K562 (cell line): ENCODE measurements at regions not wholly inside any gene's neighbourhood (a gene's known extent, or its start where the extent isn't known, plus 50 kb on each side); places are given as distances from the start of the nearest gene placed in this dataset.

Experiments used
- ATAC-seq: fragments of 200-7000 bp; cut with Tn5 transposase; 3 replicates; pipeline ENCODE4 v1.9.1; 2020; ENCODE audit warnings: moderate library complexity
- BruUV-seq: library from RNA; stranded (reverse); fragments of 400-500 nt; replicated peaks from 2 replicates; lab custom pipeline; 2021; lab: Mats Ljungman, UMichigan
- CTCF ChIA-PET: fragments of 300-600 bp; formaldehyde crosslinking; extraction: SDS; loops from one replicate; lab custom pipeline; 2021; ENCODE audit warnings: low intra/inter-chr PET ratio; lab: Yijun Ruan, JAX
- POLR2A ChIA-PET: fragments of 300-600, 350-650 bp; sonication (Branson Sonifier 250); formaldehyde crosslinking; extraction: SDS; loops from one replicate; lab custom pipeline; 2021; ENCODE audit warnings: antibody characterized with exemption, inconsistent platforms; lab: Yijun Ruan, JAX
- DNase-seq, 4 experiments: peaks; one replicate each; pipeline versions ENCODE4 v3.0.0 to v3.0.0-alpha.2; 2011 to 2018; ENCODE audit warnings: low spot score in 3 of 4, mixed read lengths in 3 of 4; ENCODE audit errors: extremely low read depth in 1 of 4
- FAIRE-seq: peaks from 2 replicates; lab custom pipeline; 2011; peaks lifted over from hg19 to GRCh38; lab: Jason Lieb, UNC
- H2AFZ ChIP-seq: 2 replicates; pipeline ENCODE4 v1.6.0; 2011; ENCODE audit warnings: low read depth, low read length, control low read depth, inconsistent platforms
- H3K27ac ChIP-seq: fragments of 200-600 bp; 3 replicates; pipeline ENCODE4 v1.8.0; 2011; ENCODE audit warnings: low read depth, mild to moderate bottlenecking, control low read depth, inconsistent platforms, low read length, moderate library complexity, mixed read lengths; ENCODE audit errors: extremely low read depth
- H3K27me3 ChIP-seq, 2 experiments: fragments of 300-600 bp in 1 of 2; 2 replicates in 1 of 2; 3 replicates in 1 of 2; pipeline versions ENCODE4 v1.6.0 to v1.8.0; 2011; ENCODE audit warnings: inconsistent platforms in 2 of 2, low read length in 2 of 2, mild to moderate bottlenecking in 1 of 2, mixed read lengths in 1 of 2, moderate library complexity in 1 of 2; ENCODE audit not compliant: control insufficient read depth in 2 of 2, insufficient read depth in 2 of 2
- H3K36me3 ChIP-seq: fragments of 300-600 bp; 3 replicates; pipeline ENCODE4 v1.8.0; 2011; ENCODE audit warnings: mild to moderate bottlenecking, low read length, inconsistent platforms; ENCODE audit not compliant: control insufficient read depth, insufficient read depth
- H3K4me1 ChIP-seq, 2 experiments: fragments of 200-600 bp in 1 of 2; replicated peaks in 1 of 2; 2 replicates in 1 of 2; 3 replicates in 1 of 2; pipeline versions ENCODE4 v1.5.1 to v1.8.0; 2011; ENCODE audit warnings: inconsistent platforms in 2 of 2, low read length in 2 of 2, mild to moderate bottlenecking in 1 of 2, mixed read lengths in 1 of 2, moderate library complexity in 1 of 2; ENCODE audit not compliant: control insufficient read depth in 2 of 2, insufficient read depth in 2 of 2
- H3K4me2 ChIP-seq: 2 replicates; pipeline ENCODE4 v1.6.1; 2011; ENCODE audit warnings: low read length, control low read depth, inconsistent platforms, mixed read lengths; ENCODE audit not compliant: insufficient read depth
- H3K4me3 ChIP-seq: fragments of 200-600 bp; sonication (generic), shearing (Covaris generic); 2 replicates; pipeline ENCODE4 v1.5.1; 2016; ENCODE audit warnings: control low read depth, inconsistent platforms
- H3K79me2 ChIP-seq: fragments of 200-600 bp; 3 replicates; pipeline ENCODE4 v1.8.0; 2011; ENCODE audit warnings: low read length, inconsistent platforms; ENCODE audit not compliant: control insufficient read depth, insufficient read depth
- H3K9ac ChIP-seq, 2 experiments: 2 replicates each; pipeline versions ENCODE4 v1.6.0 to v1.6.1; 2011; ENCODE audit warnings: low read depth in 2 of 2, low read length in 2 of 2, control low read depth in 1 of 2, inconsistent platforms in 1 of 2, mild to moderate bottlenecking in 1 of 2, mixed read lengths in 1 of 2; ENCODE audit not compliant: insufficient read depth in 1 of 2
- H3K9me1 ChIP-seq: one replicate; pipeline ENCODE4 v1.6.0; 2011; ENCODE audit warnings: inconsistent platforms, mild to moderate bottlenecking, low read length, moderate library complexity; ENCODE audit not compliant: control insufficient read depth, insufficient read depth
- H3K9me3 ChIP-seq: replicated peaks from 2 replicates; pipeline ENCODE4 v1.5.1; 2011; ENCODE audit warnings: low read depth, low read length, inconsistent platforms; ENCODE audit not compliant: control insufficient read depth, insufficient read depth
- H4K20me1 ChIP-seq: replicated peaks from 2 replicates; pipeline ENCODE4 v1.6.1; 2011; ENCODE audit warnings: low read length, inconsistent platforms, mixed read lengths; ENCODE audit not compliant: control insufficient read depth, insufficient read depth
- CEBPG ChIP-seq, 3 experiments: fragments of 200-800 bp in 1 of 3; sonication (Bioruptor generic) in 1 of 3; sonication (generic) in 1 of 3; formaldehyde crosslinking in 1 of 3; IDR thresholded peaks in 2 of 3; conservative IDR thresholded peaks in 1 of 3; 2 replicates each; pipeline versions ENCODE4 v1.6.1 to v1.8.0; 2016 to 2022; ENCODE audit warnings: missing compliant biosample characterization in 2 of 3, missing genetic modification characterization in 2 of 3, mild to moderate bottlenecking in 1 of 3, missing genetic modification reagents in 1 of 3
- HDAC3 ChIP-seq: fragments of 450-650 bp; IDR thresholded peaks from 2 replicates; pipeline ENCODE4 v1.6.1; 2018; ENCODE audit warnings: borderline replicate concordance, mild to moderate bottlenecking, moderate library complexity; ENCODE audit not compliant: partially characterized antibody
- MBD2 ChIP-seq: sonication (generic); IDR thresholded peaks from 2 replicates; pipeline ENCODE4 v1.6.1; 2016; ENCODE audit warnings: low read depth, borderline replicate concordance
- MGA ChIP-seq: fragments of 450-650 bp; IDR thresholded peaks from 2 replicates; pipeline ENCODE4 v1.6.1; 2016; ENCODE audit warnings: mild to moderate bottlenecking, moderate library complexity
- POLR2B ChIP-seq: fragments of 450-650 bp; IDR thresholded peaks from 2 replicates; pipeline ENCODE4 v1.6.1; 2018; ENCODE audit warnings: low read depth; ENCODE audit not compliant: partially characterized antibody
- TRIM24 ChIP-seq, 2 experiments: fragments of 450-650 bp; IDR thresholded peaks; 2 replicates each; pipeline ENCODE4 v1.6.1; 2016
- ZC3H8 ChIP-seq: fragments of 450-650 bp; IDR thresholded peaks from 2 replicates; pipeline ENCODE4 v1.6.1; 2017
- WGBS: fragments of 100-300 bp; shearing (Covaris generic); methylation state at CpG from one replicate; pipeline ENCODE4 v1.1.6; 2016; ENCODE audit warnings: low coverage, mixed read lengths; ENCODE audit not compliant: insufficient coverage; ENCODE audit errors: missing lambda C conversion rate; 5-methylcytosine and 5-hydroxymethylcytosine counted together
- in situ Hi-C: fragments of 300-500 bp; cut with MboI; formaldehyde crosslinking; loops from 4 replicates; pipeline ENCODE4 v1.15.0; 2018; ENCODE audit warnings: inconsistent platforms, mixed read lengths
- intact Hi-C: fragments of 100-400 bp; cut with micrococcal nuclease; formaldehyde crosslinking; loops from 2 replicates; pipeline ENCODE4 v1.14.2; 2022
- TF ChIP-seq, protein P1 (sequence below): fragments of 450-650 bp; formaldehyde crosslinking; IDR thresholded peaks from 2 replicates; pipeline ENCODE4 v1.4.0; 2022; ENCODE audit warnings: missing genetic modification characterization

DNA sequence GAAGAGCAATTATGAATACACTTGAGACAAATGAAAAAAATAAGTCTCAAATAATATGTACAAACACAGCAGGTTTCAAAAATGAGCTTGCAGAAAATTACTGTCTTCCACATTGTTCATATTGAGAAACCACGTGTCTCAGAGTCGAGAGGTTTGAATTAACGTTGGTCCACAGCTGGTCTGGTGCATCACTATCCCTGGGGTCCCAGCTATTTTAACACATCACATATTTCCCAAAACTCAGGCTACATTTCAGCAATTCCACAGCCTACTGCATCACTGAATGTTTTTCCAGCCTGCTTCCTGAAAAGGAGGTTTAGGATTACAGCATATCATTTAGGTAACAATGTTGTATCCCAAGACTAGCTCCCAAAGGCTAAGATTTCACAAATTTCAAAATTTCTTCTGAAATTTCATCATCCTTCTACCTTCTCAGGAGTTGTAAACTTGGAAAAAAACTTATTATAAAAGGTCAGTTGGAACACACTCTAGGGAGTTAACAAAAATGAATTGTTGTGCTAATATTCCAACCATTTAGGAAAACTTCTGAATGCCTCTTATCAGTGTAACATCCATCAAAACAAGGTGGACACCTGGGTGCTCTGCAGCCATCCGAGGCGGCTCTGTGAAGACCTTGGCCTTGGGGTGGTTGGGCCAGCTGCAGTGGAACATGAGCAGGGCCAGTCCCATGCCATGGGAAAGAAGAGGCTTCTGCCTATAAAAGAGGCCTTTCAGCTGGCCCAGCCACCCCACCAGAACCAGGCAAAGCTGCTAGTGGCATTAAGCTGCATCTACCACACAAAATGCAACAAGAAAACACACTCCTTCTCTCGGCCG is 198.1 kb upstream of the RBBP8 start:
- POLR2A ChIA-PET: interaction anchor here (0.5 kb wide), 1 partner anchor 197 kb away, joined by 4 read pairs; no protein-coding TSS in a partner anchor
- H3K9me3 ChIP-seq: no peaks in the 10 kb centered on the region
- no peak overlapping the region for H3K27ac ChIP-seq
- H3K4me1 ChIP-seq: no peaks in the 10 kb centered on the region
- FAIRE-seq: peak; percentile 26
- no peak overlapping the region for H3K4me3 ChIP-seq
- H3K9me1 ChIP-seq: no peaks in the 10 kb centered on the region
- in situ Hi-C loops: no loop called here
- H3K9ac ChIP-seq: no peak overlapping the region
- no peak overlapping the region for H2AFZ ChIP-seq
- ATAC-seq: peak; percentile 56
- H3K4me2 ChIP-seq: no peak overlapping the region
- CTCF ChIA-PET: no interaction called here
- H3K27me3 ChIP-seq: no peaks in the 10 kb centered on the region
- intact Hi-C loops: no loop called here
- H3K36me3 ChIP-seq: no peaks in the 10 kb centered on the region
- WGBS: 10% methylated on average over 7 of the region's 7 CpGs
- no peaks in the 10 kb centered on the region for H3K79me2 ChIP-seq
- no peaks in the 10 kb centered on the region for H4K20me1 ChIP-seq
- no peak for DNase-seq
- no TSS peak for BruUV-seq
- no peak for TF ChIP-seq POLR2B
- TF ChIP-seq, protein P1, sequence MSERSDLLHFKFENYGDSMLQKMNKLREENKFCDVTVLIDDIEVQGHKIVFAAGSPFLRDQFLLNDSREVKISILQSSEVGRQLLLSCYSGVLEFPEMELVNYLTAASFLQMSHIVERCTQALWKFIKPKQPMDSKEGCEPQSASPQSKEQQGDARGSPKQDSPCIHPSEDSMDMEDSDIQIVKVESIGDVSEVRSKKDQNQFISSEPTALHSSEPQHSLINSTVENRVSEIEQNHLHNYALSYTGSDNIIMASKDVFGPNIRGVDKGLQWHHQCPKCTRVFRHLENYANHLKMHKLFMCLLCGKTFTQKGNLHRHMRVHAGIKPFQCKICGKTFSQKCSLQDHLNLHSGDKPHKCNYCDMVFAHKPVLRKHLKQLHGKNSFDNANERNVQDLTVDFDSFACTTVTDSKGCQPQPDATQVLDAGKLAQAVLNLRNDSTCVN (CRISPR knock-in tag): no peak
- no peak for TF ChIP-seq MBD2
- no peak for TF ChIP-seq CEBPG (CRISPR knock-in tag; IDR thresholded peaks at IDR 0.05)
- TF ChIP-seq CEBPG (tag; conservative IDR thresholded peaks at IDR 0.05 in 1 of 2, IDR thresholded peaks at IDR 0.05 in 1 of 2): peak; percentile 75 to 90
- TF ChIP-seq TRIM24 (IDR thresholded peaks at IDR 0.05): peak; percentile 38 to 46; a peak in 2 of 4 replicates
- TF ChIP-seq HDAC3: no peak
- TF ChIP-seq ZC3H8: no peak
- TF ChIP-seq MGA: peak; percentile 23; the same call in 1 of the 2 replicates
